H1 (cell line): ENCODE measurements at regions not wholly inside any gene's neighbourhood (a gene's known extent, or its start where the extent isn't known, plus 50 kb on each side); places are given as distances from the start of the nearest gene placed in this dataset.
"Not testable (repeated sequence)": the region's sequence is repeated elsewhere in the genome, so short reads cannot be mapped to it uniquely, and the experiment has no call there.

Experiments used
- CTCF ChIA-PET: fragments of 300-600 bp; sonication (Branson Sonifier 250); formaldehyde crosslinking; loops from one replicate; lab custom pipeline; 2021; ENCODE audit not compliant: partially characterized antibody; lab: Charles Lee
- POLR2A ChIA-PET: fragments of 300-600 bp; sonication (Branson Sonifier 250); formaldehyde crosslinking; loops from one replicate; lab custom pipeline; 2021; ENCODE audit warnings: inconsistent platforms; ENCODE audit not compliant: partially characterized antibody; lab: Charles Lee
- DNase-seq, 2 experiments: peaks; one replicate each; pipeline versions ENCODE4 v3.0.0 to v3.0.0-alpha.2; 2010 to 2022; ENCODE audit warnings: low spot score in 2 of 2, low read depth in 1 of 2, mixed read lengths in 1 of 2
- FAIRE-seq: peaks from 2 replicates; lab custom pipeline; 2011; peaks lifted over from hg19 to GRCh38; lab: Jason Lieb, UNC
- H2AFZ ChIP-seq: 2 replicates; pipeline ENCODE4 v1.8.1; 2012; ENCODE audit warnings: low read length, inconsistent platforms
- H2AK5ac ChIP-seq: 2 replicates; pipeline ENCODE4 v1.6.1; 2013; ENCODE audit warnings: low read depth, low read length
- H2BK120ac ChIP-seq: replicated peaks from 2 replicates; pipeline ENCODE3; 2013; ENCODE audit warnings: low read depth, low read length, inconsistent platforms
- H2BK12ac ChIP-seq: 2 replicates; pipeline ENCODE4 v1.6.1; 2013; ENCODE audit warnings: low read depth, low read length
- H2BK15ac ChIP-seq: 2 replicates; pipeline ENCODE4 v1.6.1; 2013; ENCODE audit warnings: low read length
- H2BK20ac ChIP-seq: 2 replicates; pipeline ENCODE4 v1.6.1; 2013; ENCODE audit warnings: low read length
- H2BK5ac ChIP-seq: 2 replicates; pipeline ENCODE4 v1.6.1; 2013; ENCODE audit warnings: low read depth, low read length
- H3K14ac ChIP-seq: 2 replicates; pipeline ENCODE4 v1.6.1; 2013; ENCODE audit warnings: inconsistent platforms; ENCODE audit not compliant: insufficient read length
- H3K18ac ChIP-seq: 2 replicates; pipeline ENCODE4 v1.6.1; 2013; ENCODE audit warnings: low read length; ENCODE audit errors: extremely low read depth
- H3K23ac ChIP-seq: 2 replicates; pipeline ENCODE4 v1.6.1; 2013; ENCODE audit warnings: inconsistent platforms; ENCODE audit not compliant: insufficient read length
- H3K23me2 ChIP-seq: 2 replicates; pipeline ENCODE4 v1.6.1; 2013; ENCODE audit warnings: low read depth, low read length
- H3K27ac ChIP-seq: 2 replicates; pipeline ENCODE4 v1.6.1; 2011; ENCODE audit warnings: low read depth, low read length, inconsistent platforms
- H3K27me3 ChIP-seq, 4 experiments: replicated peaks in 1 of 4; 1 replicate in 1 of 4; 2 replicates in 3 of 4; pipeline versions ENCODE4 v1.6.1 to v1.8.1; 2011 to 2013; ENCODE audit warnings: low read length in 3 of 4, mild to moderate bottlenecking in 3 of 4, inconsistent platforms in 2 of 4, mixed read lengths in 2 of 4, moderate library complexity in 1 of 4; ENCODE audit not compliant: control insufficient read depth in 3 of 4, insufficient read depth in 3 of 4; ENCODE audit errors: extremely low read depth in 1 of 4
- H3K36me3 ChIP-seq, 4 experiments: 2 replicates each; pipeline versions ENCODE4 v1.6.1 to v1.8.1; 2011 to 2013; ENCODE audit warnings: mild to moderate bottlenecking in 4 of 4, low read length in 3 of 4, moderate library complexity in 2 of 4, control low read depth in 1 of 4, inconsistent platforms in 1 of 4; ENCODE audit not compliant: insufficient read depth in 4 of 4, control insufficient read depth in 2 of 4
- H3K4ac ChIP-seq: replicated peaks from 2 replicates; pipeline ENCODE3; 2013; ENCODE audit warnings: low read length, low read depth, mixed read lengths, inconsistent platforms; ENCODE audit not compliant: insufficient read length
- H3K4me1 ChIP-seq, 4 experiments: replicated peaks in 1 of 4; 1 replicate in 1 of 4; 2 replicates in 3 of 4; pipeline versions ENCODE4 v1.6.1 to v1.8.1; 2011 to 2013; ENCODE audit warnings: low read length in 3 of 4, inconsistent platforms in 2 of 4, mixed read lengths in 1 of 4; ENCODE audit not compliant: insufficient read depth in 4 of 4, control insufficient read depth in 3 of 4
- H3K4me2 ChIP-seq, 2 experiments: 2 replicates each; pipeline versions ENCODE4 v1.6.1 to v1.8.1; 2011 to 2013; ENCODE audit warnings: low read depth in 2 of 2, low read length in 2 of 2, control low read depth in 1 of 2, inconsistent platforms in 1 of 2, mild to moderate bottlenecking in 1 of 2; ENCODE audit not compliant: insufficient read depth in 1 of 2
- H3K4me3 ChIP-seq, 4 experiments: fragments of 200-600, 300-600 bp in 1 of 4; sonication (generic), shearing (Covaris generic), sonication (Bioruptor Twin) in 1 of 4; 2 replicates each; pipeline versions ENCODE4 v1.5.1 to v1.8.1; 2011 to 2016; ENCODE audit warnings: low read length in 4 of 4, low read depth in 3 of 4, control low read depth in 2 of 4, inconsistent platforms in 2 of 4, mild to moderate bottlenecking in 2 of 4, mixed read lengths in 1 of 4, moderate library complexity in 1 of 4; ENCODE audit not compliant: insufficient read depth in 2 of 4; ENCODE audit errors: extremely low read depth in 1 of 4
- H3K56ac ChIP-seq: replicated peaks from 2 replicates; pipeline ENCODE3; 2013; ENCODE audit warnings: low read depth, mild to moderate bottlenecking, mixed read lengths, low read length, inconsistent platforms; ENCODE audit not compliant: insufficient read length
- H3K79me1 ChIP-seq: 2 replicates; pipeline ENCODE4 v1.6.1; 2013; ENCODE audit warnings: low read depth, low read length, control low read depth
- H3K79me2 ChIP-seq, 2 experiments: 2 replicates each; pipeline versions ENCODE4 v1.6.1 to v1.8.1; 2012 to 2013; ENCODE audit warnings: low read length in 2 of 2, mild to moderate bottlenecking in 2 of 2, inconsistent platforms in 1 of 2; ENCODE audit not compliant: insufficient read depth in 2 of 2, control insufficient read depth in 1 of 2
- H3K9ac ChIP-seq, 4 experiments: replicated peaks in 1 of 4; 1 replicate in 1 of 4; 2 replicates in 3 of 4; pipeline versions ENCODE4 v1.6.1 to v1.8.1; 2011 to 2013; ENCODE audit warnings: low read depth in 3 of 4, low read length in 3 of 4, control low read depth in 2 of 4, mild to moderate bottlenecking in 2 of 4, moderate library complexity in 2 of 4, inconsistent platforms in 1 of 4; ENCODE audit errors: extremely low read depth in 1 of 4
- H3K9me3 ChIP-seq, 2 experiments: 2 replicates each; pipeline versions ENCODE4 v1.6.1 to v1.8.1; 2012 to 2013; ENCODE audit warnings: mild to moderate bottlenecking in 2 of 2, moderate library complexity in 2 of 2, control low read depth in 1 of 2, inconsistent platforms in 1 of 2, low read depth in 1 of 2, low read length in 1 of 2, mixed read lengths in 1 of 2; ENCODE audit not compliant: insufficient read depth in 2 of 2
- H4K20me1 ChIP-seq, 2 experiments: replicated peaks in 1 of 2; 2 replicates each; pipeline versions ENCODE3 to v1.8.1; 2011 to 2013; ENCODE audit warnings: inconsistent platforms in 2 of 2, low read length in 2 of 2, mild to moderate bottlenecking in 1 of 2; ENCODE audit not compliant: insufficient read depth in 2 of 2, control insufficient read depth in 1 of 2
- H4K5ac ChIP-seq: 2 replicates; pipeline ENCODE4 v1.6.1; 2013; ENCODE audit warnings: low read length, low read depth, mixed read lengths, inconsistent platforms; ENCODE audit not compliant: insufficient read length
- H4K8ac ChIP-seq: 2 replicates; pipeline ENCODE4 v1.8.0; 2013; ENCODE audit warnings: mild to moderate bottlenecking, moderate library complexity, low read length, inconsistent platforms; ENCODE audit not compliant: insufficient read depth; ENCODE audit errors: extremely low read depth
- H4K91ac ChIP-seq: replicated peaks from 2 replicates; pipeline ENCODE3; 2013; ENCODE audit warnings: low read length, mixed read lengths, inconsistent platforms; ENCODE audit not compliant: insufficient read length
- BRCA1 ChIP-seq: IDR thresholded peaks from 2 replicates; pipeline ENCODE4 v1.6.1; 2012; ENCODE audit warnings: low read depth, low read length, improper control_type of control experiment
- GABPA ChIP-seq: IDR thresholded peaks from 2 replicates; pipeline ENCODE4 v1.6.1; 2011; ENCODE audit warnings: mild to moderate bottlenecking, low read length, moderate library complexity, borderline replicate concordance; ENCODE audit not compliant: insufficient read depth
- JUND ChIP-seq: IDR thresholded peaks from 2 replicates; pipeline ENCODE4 v1.6.1; 2011; ENCODE audit warnings: mild to moderate bottlenecking, improper control_type of control experiment, low read length
- NANOG ChIP-seq: IDR thresholded peaks from 2 replicates; pipeline ENCODE4 v1.6.1; 2011; ENCODE audit warnings: low read length, low read depth, mild to moderate bottlenecking, inconsistent platforms; ENCODE audit not compliant: insufficient read depth, poor library complexity, severe bottlenecking
- SIX5 ChIP-seq: IDR thresholded peaks from 2 replicates; pipeline ENCODE4 v1.6.1; 2011; ENCODE audit warnings: mild to moderate bottlenecking, low read depth, low read length
- SRF ChIP-seq: IDR thresholded peaks from 2 replicates; pipeline ENCODE4 v1.6.1; 2011; ENCODE audit warnings: mild to moderate bottlenecking, low read depth, low read length, moderate library complexity
- TAF7 ChIP-seq: optimal IDR thresholded peaks from 2 replicates; pipeline ENCODE3; 2011; ENCODE audit warnings: low read depth, mild to moderate bottlenecking, inconsistent platforms, low read length, moderate library complexity, borderline replicate concordance
- WGBS, 2 experiments: shearing (Covaris generic) in 1 of 2; methylation state at CpG; one replicate each; pipeline versions ENCODE4 v1.1.6 to v1.1.7; 2013 to 2015; ENCODE audit warnings: low lambda C conversion rate in 2 of 2, mixed read lengths in 2 of 2, inconsistent platforms in 1 of 2, low coverage in 1 of 2, missing lambda C conversion rate in 1 of 2; ENCODE audit not compliant: insufficient replicate concordance in 2 of 2, insufficient coverage in 1 of 2, insufficient read length in 1 of 2; ENCODE audit errors: extremely low coverage in 1 of 2, missing lambda C conversion rate in 1 of 2; 5-methylcytosine and 5-hydroxymethylcytosine counted together
- TF ChIP-seq, protein P1 (sequence below): IDR thresholded peaks from 2 replicates; pipeline ENCODE4 v1.6.1; 2012; ENCODE audit warnings: low read length, inconsistent platforms
- TF ChIP-seq, protein P2 (sequence below): IDR thresholded peaks from 2 replicates; pipeline ENCODE4 v1.6.1; 2012; ENCODE audit warnings: inconsistent platforms

DNA sequence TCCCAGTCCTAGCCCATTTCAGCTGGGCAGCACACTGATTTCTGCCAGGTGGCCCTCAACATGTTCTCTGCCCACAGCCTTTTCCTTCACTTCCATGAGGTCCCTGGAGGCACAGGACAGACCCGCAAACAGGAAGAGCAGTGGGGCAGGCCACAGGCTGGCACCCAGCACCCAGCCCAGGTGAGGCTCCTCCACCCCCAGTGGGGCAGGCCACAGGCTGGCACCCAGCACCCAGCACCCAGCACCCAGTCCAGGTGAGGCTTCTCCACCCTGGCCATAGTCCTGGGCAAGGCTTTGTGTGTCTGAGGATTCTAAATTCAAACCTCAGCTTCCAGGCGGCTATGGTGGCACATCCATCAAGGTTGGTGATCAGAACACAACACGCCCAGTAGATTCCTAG, 1413.0 kb downstream of the BRD1 start (continued):
- TF ChIP-seq SIX5 (no peak), GABPA (no peak), SRF (no peak), BRCA1 (no peak), TAF7 (no peak), JUND (no peak), NANOG (no peak)
- TF ChIP-seq, protein P1, sequence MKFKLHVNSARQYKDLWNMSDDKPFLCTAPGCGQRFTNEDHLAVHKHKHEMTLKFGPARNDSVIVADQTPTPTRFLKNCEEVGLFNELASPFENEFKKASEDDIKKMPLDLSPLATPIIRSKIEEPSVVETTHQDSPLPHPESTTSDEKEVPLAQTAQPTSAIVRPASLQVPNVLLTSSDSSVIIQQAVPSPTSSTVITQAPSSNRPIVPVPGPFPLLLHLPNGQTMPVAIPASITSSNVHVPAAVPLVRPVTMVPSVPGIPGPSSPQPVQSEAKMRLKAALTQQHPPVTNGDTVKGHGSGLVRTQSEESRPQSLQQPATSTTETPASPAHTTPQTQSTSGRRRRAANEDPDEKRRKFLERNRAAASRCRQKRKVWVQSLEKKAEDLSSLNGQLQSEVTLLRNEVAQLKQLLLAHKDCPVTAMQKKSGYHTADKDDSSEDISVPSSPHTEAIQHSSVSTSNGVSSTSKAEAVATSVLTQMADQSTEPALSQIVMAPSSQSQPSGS, result no peak
- TF ChIP-seq, protein P2, sequence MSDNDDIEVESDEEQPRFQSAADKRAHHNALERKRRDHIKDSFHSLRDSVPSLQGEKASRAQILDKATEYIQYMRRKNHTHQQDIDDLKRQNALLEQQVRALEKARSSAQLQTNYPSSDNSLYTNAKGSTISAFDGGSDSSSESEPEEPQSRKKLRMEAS, result no peak
- TF ChIP-seq, all 59 proteins: peak for 0

DNA sequence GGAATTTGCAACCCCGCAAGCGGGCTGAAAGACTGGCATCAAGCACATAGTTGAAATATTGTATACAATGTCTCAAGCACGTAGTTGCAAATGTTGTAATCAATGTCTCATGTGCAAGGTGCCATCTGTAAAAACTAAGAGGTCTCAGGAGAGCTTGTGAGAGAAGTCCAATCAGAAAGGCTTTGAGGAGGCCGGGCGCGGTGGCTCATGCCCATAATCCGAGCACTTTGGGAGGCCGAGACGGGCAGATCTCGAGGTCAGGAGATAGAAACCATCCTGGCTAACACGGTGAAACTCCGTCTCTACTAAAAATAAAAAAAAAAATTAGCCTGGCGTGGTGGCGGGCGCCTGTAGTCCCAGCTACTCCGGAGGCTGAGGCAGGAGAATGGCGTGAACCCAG, 1414.7 kb downstream of the BRD1 start:
- WGBS, 2 experiments, result 93% methylated on average over 17 of the region's 17 CpGs; no CpG with 5 or more reads in 1 of the 2 experiments
- H3K4me2 ChIP-seq, H3K4ac ChIP-seq, H2AK5ac ChIP-seq, H4K20me1 ChIP-seq, H3K14ac ChIP-seq, H3K23me2 ChIP-seq, H3K4me3 ChIP-seq, H3K36me3 ChIP-seq, H2BK15ac ChIP-seq, H4K5ac ChIP-seq, H3K79me2 ChIP-seq, H2BK5ac ChIP-seq, H2BK120ac ChIP-seq, H4K91ac ChIP-seq, H3K9me3 ChIP-seq, H2AFZ ChIP-seq, POLR2A ChIA-PET, H3K27ac ChIP-seq, H3K4me1 ChIP-seq, H2BK20ac ChIP-seq, H4K8ac ChIP-seq, DNase-seq, H3K9ac ChIP-seq, H3K23ac ChIP-seq, FAIRE-seq, H2BK12ac ChIP-seq, H3K79me1 ChIP-seq, H3K18ac ChIP-seq, H3K27me3 ChIP-seq: not testable (repeated sequence)
- CTCF ChIA-PET, result interaction anchor here (0.6 to 0.7 kb wide), 2 partner anchors 61 to 139 kb away, joined by 3 read pairs; no protein-coding TSS in a partner anchor
- H3K56ac ChIP-seq, result peak overlapping the region; percentile 42
